ENCODE measurements at regions not wholly inside any gene's neighbourhood (a gene's known extent, or its start where the extent isn't known, plus 50 kb on each side); places are given as distances from the start of the nearest gene placed in this dataset.

DNA sequence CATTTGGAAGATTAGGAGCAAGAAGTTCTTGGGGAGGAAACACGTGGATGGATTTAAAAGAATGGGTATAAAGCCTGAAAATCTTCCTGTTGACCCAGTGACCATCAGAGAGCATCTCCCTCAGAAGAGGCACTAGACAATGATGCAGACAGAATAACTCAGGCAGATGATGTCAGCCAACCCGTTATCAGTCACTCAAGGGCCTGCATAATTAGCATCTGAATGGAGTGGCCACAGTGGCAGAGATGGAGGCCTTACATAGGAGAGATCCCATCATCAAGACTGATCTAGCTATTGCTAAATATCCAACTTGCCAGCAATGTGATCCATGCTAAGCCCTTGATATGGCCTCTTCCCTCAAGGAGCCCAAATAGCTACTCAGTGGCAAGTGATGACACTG, 70.7 kb upstream of the CD82 start:
- TF ChIP-seq, protein P1, sequence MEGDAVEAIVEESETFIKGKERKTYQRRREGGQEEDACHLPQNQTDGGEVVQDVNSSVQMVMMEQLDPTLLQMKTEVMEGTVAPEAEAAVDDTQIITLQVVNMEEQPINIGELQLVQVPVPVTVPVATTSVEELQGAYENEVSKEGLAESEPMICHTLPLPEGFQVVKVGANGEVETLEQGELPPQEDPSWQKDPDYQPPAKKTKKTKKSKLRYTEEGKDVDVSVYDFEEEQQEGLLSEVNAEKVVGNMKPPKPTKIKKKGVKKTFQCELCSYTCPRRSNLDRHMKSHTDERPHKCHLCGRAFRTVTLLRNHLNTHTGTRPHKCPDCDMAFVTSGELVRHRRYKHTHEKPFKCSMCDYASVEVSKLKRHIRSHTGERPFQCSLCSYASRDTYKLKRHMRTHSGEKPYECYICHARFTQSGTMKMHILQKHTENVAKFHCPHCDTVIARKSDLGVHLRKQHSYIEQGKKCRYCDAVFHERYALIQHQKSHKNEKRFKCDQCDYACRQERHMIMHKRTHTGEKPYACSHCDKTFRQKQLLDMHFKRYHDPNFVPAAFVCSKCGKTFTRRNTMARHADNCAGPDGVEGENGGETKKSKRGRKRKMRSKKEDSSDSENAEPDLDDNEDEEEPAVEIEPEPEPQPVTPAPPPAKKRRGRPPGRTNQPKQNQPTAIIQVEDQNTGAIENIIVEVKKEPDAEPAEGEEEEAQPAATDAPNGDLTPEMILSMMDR (IDR thresholded peaks at IDR 0.05), result no peak
- Histone ChIP-seq H3K4me3 (no peak overlapping the region), H3K27ac (no peak overlapping the region), H3K9me3 (no peaks in the 10 kb centered on the region), H3K36me3 (no peaks in the 10 kb centered on the region), H3K4me1 (no peaks in the 10 kb centered on the region), H3K27me3 (no peaks in the 10 kb centered on the region)
- DNase-seq (ENCODE audit: low spot score), result no peak

DNA sequence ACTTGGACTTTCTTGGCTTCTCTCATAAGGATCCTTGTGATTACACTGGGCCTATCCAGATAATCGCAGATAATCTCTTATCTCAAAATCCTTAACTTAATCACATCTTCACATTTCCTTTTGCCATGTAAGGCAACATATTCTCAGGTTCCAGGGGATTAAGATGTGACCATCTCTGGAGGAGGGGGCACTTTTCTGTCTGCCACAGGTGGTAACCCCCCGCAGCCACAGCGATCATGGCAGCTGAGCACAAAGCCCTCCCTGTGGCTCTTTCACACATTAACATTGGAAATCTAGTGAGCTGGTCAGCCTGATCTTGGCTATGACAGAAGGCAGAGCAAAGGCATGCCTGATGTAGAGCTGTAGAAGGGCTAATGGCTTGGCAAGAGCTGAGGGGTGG, 69.1 kb upstream of the CD82 start:
- Histone ChIP-seq H3K27ac (no peak overlapping the region), H3K27me3 (no peaks in the 10 kb centered on the region), H3K9me3 (no peaks in the 10 kb centered on the region), H3K36me3 (no peaks in the 10 kb centered on the region), H3K4me1 (no peaks in the 10 kb centered on the region), H3K4me3 (no peak overlapping the region)
- DNase-seq (ENCODE audit: low spot score), result no peak
- TF ChIP-seq, protein P1 (IDR thresholded peaks at IDR 0.05), result no peak

DNA sequence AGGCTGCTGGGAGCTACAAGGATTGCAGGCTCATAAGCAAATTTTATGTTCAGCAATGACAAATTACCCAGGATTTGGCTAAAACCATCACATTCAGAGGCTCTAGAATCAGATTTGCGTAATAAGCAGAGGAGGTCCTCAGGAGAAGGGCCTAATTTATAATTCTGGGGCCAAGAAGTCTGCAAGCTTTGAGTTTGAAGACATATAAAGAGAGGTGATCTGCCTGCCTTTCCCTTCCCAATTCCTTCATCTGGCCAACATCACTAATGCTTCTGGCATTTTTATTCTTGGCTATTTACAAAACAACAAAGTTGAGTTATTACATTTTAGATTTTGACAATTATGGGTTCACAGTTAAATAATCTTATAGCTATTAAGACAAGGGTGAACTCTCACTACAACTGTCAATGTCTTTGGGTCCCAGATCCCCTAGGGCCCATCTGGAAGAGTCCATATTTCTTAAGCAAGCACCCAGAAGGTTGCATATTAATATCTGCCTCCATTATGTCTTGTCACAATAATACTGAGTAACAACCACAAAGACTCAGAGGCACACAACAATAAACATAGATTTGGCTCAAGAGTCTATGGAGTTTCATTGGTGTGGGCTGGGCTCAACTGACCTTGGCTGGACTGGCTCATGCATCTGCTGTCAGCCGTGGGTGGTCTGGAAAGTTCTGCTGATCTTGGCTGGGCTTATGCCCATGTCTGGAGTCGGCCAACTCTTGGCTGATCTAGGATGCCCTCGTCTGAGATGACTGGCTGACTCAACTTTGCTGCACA, 67.2 kb upstream of the CD82 start:
- Histone ChIP-seq H3K27ac (no peak overlapping the region), H3K36me3 (no peaks in the 10 kb centered on the region), H3K4me3 (no peak overlapping the region), H3K27me3 (no peaks in the 10 kb centered on the region), H3K4me1 (no peaks in the 10 kb centered on the region), H3K9me3 (no peaks in the 10 kb centered on the region)
- TF ChIP-seq, protein P1 (IDR thresholded peaks at IDR 0.05), result no peak
- DNase-seq (ENCODE audit: low spot score), result no peak

- no peaks in the 10 kb centered on the region for H3K4me1 ChIP-seq
- H3K27me3 ChIP-seq, result no peaks in the 10 kb centered on the region
- TF ChIP-seq, protein P1 (IDR thresholded peaks at IDR 0.05), result no peak
- DNase-seq (ENCODE audit: low spot score), result no peak
- no peak overlapping the region for H3K27ac ChIP-seq
- H3K9me3 ChIP-seq, result peaks cover 0 to 5% of the 10 kb centered on the region in 2 donors
- no peaks in the 10 kb centered on the region for H3K36me3 ChIP-seq
- no peak overlapping the region for H3K4me3 ChIP-seq
These were observed 63.0 kb upstream of the CD82 start for GRCh38 chr11:44502506-44502905.

DNA sequence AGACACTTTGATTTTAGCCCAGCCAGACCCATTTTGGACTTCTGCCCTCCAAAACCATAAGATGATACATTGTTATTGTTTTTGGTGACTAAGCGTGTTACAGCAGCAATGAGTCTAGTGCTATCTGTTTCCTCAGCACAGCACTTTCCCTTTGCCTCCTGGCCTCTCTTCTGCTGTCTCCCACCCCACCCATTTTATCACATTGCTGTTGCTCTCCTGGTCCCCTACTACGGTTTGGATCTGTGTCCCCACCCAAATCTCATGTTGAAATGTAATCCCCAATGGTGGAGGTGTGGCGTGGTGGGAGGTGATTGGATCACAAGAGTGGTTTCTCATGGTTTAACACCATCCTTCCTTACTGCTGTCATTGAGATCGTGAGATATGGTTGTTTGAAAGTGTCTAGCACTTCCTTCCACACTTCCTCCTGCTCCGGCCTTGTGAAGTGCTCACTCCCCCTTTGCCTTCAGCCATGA, 59.8 kb upstream of the CD82 start:
- Histone ChIP-seq H3K27ac (no peak overlapping the region), H3K4me3 (no peak overlapping the region), H3K27me3 (no peaks in the 10 kb centered on the region), H3K4me1 (no peaks in the 10 kb centered on the region), H3K9me3 (peaks cover 0 to 6% of the 10 kb centered on the region in 2 donors), H3K36me3 (no peaks in the 10 kb centered on the region)
- DNase-seq (ENCODE audit: low spot score), result no peak
- TF ChIP-seq, protein P1 (IDR thresholded peaks at IDR 0.05), result no peak
